K562 (cell line): ENCODE measurements at regions not wholly inside any gene's neighbourhood (a gene's known extent, or its start where the extent isn't known, plus 50 kb on each side); places are given as distances from the start of the nearest gene placed in this dataset.

Experiments used
- ATAC-seq: fragments of 200-7000 bp; cut with Tn5 transposase; 3 replicates; pipeline ENCODE4 v1.9.1; 2020; ENCODE audit warnings: moderate library complexity
- BruUV-seq: library from RNA; stranded (reverse); fragments of 400-500 nt; replicated peaks from 2 replicates; lab custom pipeline; 2021; lab: Mats Ljungman, UMichigan
- CTCF ChIA-PET: fragments of 300-600 bp; formaldehyde crosslinking; extraction: SDS; loops from one replicate; lab custom pipeline; 2021; ENCODE audit warnings: low intra/inter-chr PET ratio; lab: Yijun Ruan, JAX
- POLR2A ChIA-PET: fragments of 300-600, 350-650 bp; sonication (Branson Sonifier 250); formaldehyde crosslinking; extraction: SDS; loops from one replicate; lab custom pipeline; 2021; ENCODE audit warnings: antibody characterized with exemption, inconsistent platforms; lab: Yijun Ruan, JAX
- DNase-seq, 4 experiments: peaks; one replicate each; pipeline versions ENCODE4 v3.0.0 to v3.0.0-alpha.2; 2011 to 2018; ENCODE audit warnings: low spot score in 3 of 4, mixed read lengths in 3 of 4; ENCODE audit errors: extremely low read depth in 1 of 4
- FAIRE-seq: peaks from 2 replicates; lab custom pipeline; 2011; peaks lifted over from hg19 to GRCh38; lab: Jason Lieb, UNC
- H2AFZ ChIP-seq: 2 replicates; pipeline ENCODE4 v1.6.0; 2011; ENCODE audit warnings: low read depth, low read length, control low read depth, inconsistent platforms
- H3K27ac ChIP-seq: fragments of 200-600 bp; 3 replicates; pipeline ENCODE4 v1.8.0; 2011; ENCODE audit warnings: low read depth, mild to moderate bottlenecking, control low read depth, inconsistent platforms, low read length, moderate library complexity, mixed read lengths; ENCODE audit errors: extremely low read depth
- H3K27me3 ChIP-seq, 2 experiments: fragments of 300-600 bp in 1 of 2; 2 replicates in 1 of 2; 3 replicates in 1 of 2; pipeline versions ENCODE4 v1.6.0 to v1.8.0; 2011; ENCODE audit warnings: inconsistent platforms in 2 of 2, low read length in 2 of 2, mild to moderate bottlenecking in 1 of 2, mixed read lengths in 1 of 2, moderate library complexity in 1 of 2; ENCODE audit not compliant: control insufficient read depth in 2 of 2, insufficient read depth in 2 of 2
- H3K36me3 ChIP-seq: fragments of 300-600 bp; 3 replicates; pipeline ENCODE4 v1.8.0; 2011; ENCODE audit warnings: mild to moderate bottlenecking, low read length, inconsistent platforms; ENCODE audit not compliant: control insufficient read depth, insufficient read depth
- H3K4me1 ChIP-seq, 2 experiments: fragments of 200-600 bp in 1 of 2; replicated peaks in 1 of 2; 2 replicates in 1 of 2; 3 replicates in 1 of 2; pipeline versions ENCODE4 v1.5.1 to v1.8.0; 2011; ENCODE audit warnings: inconsistent platforms in 2 of 2, low read length in 2 of 2, mild to moderate bottlenecking in 1 of 2, mixed read lengths in 1 of 2, moderate library complexity in 1 of 2; ENCODE audit not compliant: control insufficient read depth in 2 of 2, insufficient read depth in 2 of 2
- H3K4me2 ChIP-seq: 2 replicates; pipeline ENCODE4 v1.6.1; 2011; ENCODE audit warnings: low read length, control low read depth, inconsistent platforms, mixed read lengths; ENCODE audit not compliant: insufficient read depth
- H3K4me3 ChIP-seq: fragments of 200-600 bp; sonication (generic), shearing (Covaris generic); 2 replicates; pipeline ENCODE4 v1.5.1; 2016; ENCODE audit warnings: control low read depth, inconsistent platforms
- H3K79me2 ChIP-seq: fragments of 200-600 bp; 3 replicates; pipeline ENCODE4 v1.8.0; 2011; ENCODE audit warnings: low read length, inconsistent platforms; ENCODE audit not compliant: control insufficient read depth, insufficient read depth
- H3K9ac ChIP-seq, 2 experiments: 2 replicates each; pipeline versions ENCODE4 v1.6.0 to v1.6.1; 2011; ENCODE audit warnings: low read depth in 2 of 2, low read length in 2 of 2, control low read depth in 1 of 2, inconsistent platforms in 1 of 2, mild to moderate bottlenecking in 1 of 2, mixed read lengths in 1 of 2; ENCODE audit not compliant: insufficient read depth in 1 of 2
- H3K9me1 ChIP-seq: one replicate; pipeline ENCODE4 v1.6.0; 2011; ENCODE audit warnings: inconsistent platforms, mild to moderate bottlenecking, low read length, moderate library complexity; ENCODE audit not compliant: control insufficient read depth, insufficient read depth
- H3K9me3 ChIP-seq: replicated peaks from 2 replicates; pipeline ENCODE4 v1.5.1; 2011; ENCODE audit warnings: low read depth, low read length, inconsistent platforms; ENCODE audit not compliant: control insufficient read depth, insufficient read depth
- H4K20me1 ChIP-seq: replicated peaks from 2 replicates; pipeline ENCODE4 v1.6.1; 2011; ENCODE audit warnings: low read length, inconsistent platforms, mixed read lengths; ENCODE audit not compliant: control insufficient read depth, insufficient read depth
- BHLHE40 ChIP-seq: IDR thresholded peaks from 2 replicates; pipeline ENCODE4 v1.6.1; 2011; ENCODE audit warnings: low read length, improper control_type of control experiment
- ETS2 ChIP-seq: IDR thresholded peaks from 2 replicates; pipeline ENCODE4 v1.6.1; 2016; ENCODE audit warnings: borderline replicate concordance, missing genetic modification characterization, mild to moderate bottlenecking, moderate library complexity, missing compliant biosample characterization; ENCODE audit not compliant: poor library complexity, severe bottlenecking
- JUNB ChIP-seq: fragments of 450-650 bp; formaldehyde crosslinking; conservative IDR thresholded peaks from 2 replicates; pipeline ENCODE4 v1.4.0; 2020; ENCODE audit warnings: mild to moderate bottlenecking
- NCOA4 ChIP-seq: fragments of 450-650 bp; IDR thresholded peaks from 2 replicates; pipeline ENCODE4 v1.6.1; 2018; ENCODE audit warnings: mild to moderate bottlenecking; ENCODE audit not compliant: partially characterized antibody
- PCBP1 ChIP-seq: fragments of 200-400 bp; formaldehyde crosslinking; IDR thresholded peaks from 2 replicates; pipeline ENCODE4 v1.6.1; 2018; ENCODE audit warnings: mild to moderate bottlenecking, low read depth, low read length; ENCODE audit not compliant: poor library complexity, severe bottlenecking
- POLR2AphosphoS2 ChIP-seq: IDR thresholded peaks from 2 replicates; pipeline ENCODE4 v1.6.1; 2012; ENCODE audit warnings: low read length, improper control_type of control experiment
- POLR3A ChIP-seq: IDR thresholded peaks from 2 replicates; pipeline ENCODE4 v1.6.1; 2011; ENCODE audit warnings: borderline replicate concordance, mild to moderate bottlenecking, moderate library complexity; ENCODE audit not compliant: insufficient read length, insufficient read depth; ENCODE audit errors: extremely low read depth
- RBFOX2 ChIP-seq: fragments of 200-400 bp; formaldehyde crosslinking; IDR thresholded peaks from 2 replicates; pipeline ENCODE4 v1.6.1; 2017; ENCODE audit warnings: low read depth, mild to moderate bottlenecking, low read length, moderate library complexity
- ZNF217 ChIP-seq: sonication (generic); formaldehyde crosslinking; IDR thresholded peaks from 2 replicates; pipeline ENCODE4 v1.8.0; 2022; ENCODE audit warnings: mild to moderate bottlenecking, missing genetic modification reagents
- WGBS: fragments of 100-300 bp; shearing (Covaris generic); methylation state at CpG from one replicate; pipeline ENCODE4 v1.1.6; 2016; ENCODE audit warnings: low coverage, mixed read lengths; ENCODE audit not compliant: insufficient coverage; ENCODE audit errors: missing lambda C conversion rate; 5-methylcytosine and 5-hydroxymethylcytosine counted together
- in situ Hi-C: fragments of 300-500 bp; cut with MboI; formaldehyde crosslinking; loops from 4 replicates; pipeline ENCODE4 v1.15.0; 2018; ENCODE audit warnings: inconsistent platforms, mixed read lengths
- intact Hi-C: fragments of 100-400 bp; cut with micrococcal nuclease; formaldehyde crosslinking; loops from 2 replicates; pipeline ENCODE4 v1.14.2; 2022

DNA sequence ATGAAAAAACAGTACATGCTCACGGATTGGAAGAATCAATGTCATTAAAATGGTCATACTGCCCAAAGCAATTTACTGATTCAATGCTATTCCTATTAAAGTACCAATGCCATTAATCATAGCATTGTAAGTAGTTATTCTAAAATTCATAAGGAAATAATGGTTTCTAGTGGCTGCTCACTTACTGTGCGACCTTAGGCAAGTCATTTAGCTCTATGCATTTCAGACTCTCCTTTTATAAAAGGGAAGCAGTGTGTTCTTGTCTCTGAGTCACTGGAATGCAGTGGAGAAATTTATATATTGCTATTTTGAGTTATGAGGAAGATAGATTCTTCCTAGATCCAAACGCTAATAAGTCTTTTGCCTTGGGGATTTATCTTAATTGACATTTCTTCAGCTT is 174.8 kb downstream of the KCNA4 start (continued):
- TF ChIP-seq RBFOX2 (no peak), POLR2AphosphoS2 (no peak), NCOA4 (no peak), ETS2 (tag) (no peak), PCBP1 (no peak), BHLHE40 (no peak)

DNA sequence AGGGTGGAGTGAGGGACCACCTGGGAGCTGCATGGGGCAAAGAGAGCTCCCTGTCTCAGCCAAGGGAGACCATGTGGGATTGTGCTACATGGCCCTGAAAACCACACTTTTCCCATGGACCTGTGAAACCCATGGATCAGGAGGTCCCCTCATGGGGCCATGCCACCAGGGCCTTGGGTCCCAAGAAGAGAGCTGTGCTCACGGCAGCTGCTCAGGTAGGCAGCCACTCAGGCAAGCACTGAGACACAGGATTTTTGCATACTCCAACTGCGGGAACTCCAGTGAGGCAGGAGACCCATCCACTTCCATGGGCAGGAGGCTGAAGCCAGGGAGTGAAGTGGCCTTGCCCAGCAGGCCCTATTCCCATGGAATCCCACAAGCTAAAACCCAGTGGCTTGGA is 190.0 kb downstream of the KCNA4 start:
- in situ Hi-C loops = no loop called here
- H3K9me3 ChIP-seq = no peaks in the 10 kb centered on the region
- no peak overlapping the region for H3K4me2 ChIP-seq
- no peaks in the 10 kb centered on the region for H4K20me1 ChIP-seq
- POLR2A ChIA-PET = no interaction called here
- BruUV-seq = no TSS peak
- WGBS = 0% methylated on average over 2 of the region's 2 CpGs
- no peak for TF ChIP-seq POLR3A
- no peak for TF ChIP-seq JUNB
- no peak for TF ChIP-seq ZNF217
- intact Hi-C loops = no loop called here
- no peaks in the 10 kb centered on the region for H3K79me2 ChIP-seq
- no peak overlapping the region for H3K4me3 ChIP-seq
- CTCF ChIA-PET = no interaction called here
- H3K27ac ChIP-seq = no peak overlapping the region
- FAIRE-seq = no peak
- no peak for ATAC-seq
- no peaks in the 10 kb centered on the region for H3K9me1 ChIP-seq
- H3K9ac ChIP-seq = no peak overlapping the region
- no peak for DNase-seq
- no peaks in the 10 kb centered on the region for H3K36me3 ChIP-seq
- H3K4me1 ChIP-seq = no peaks in the 10 kb centered on the region
- H2AFZ ChIP-seq = no peak overlapping the region
- no peaks in the 10 kb centered on the region for H3K27me3 ChIP-seq
